ENCODE measurements at regions not wholly inside any gene's neighbourhood (a gene's known extent, or its start where the extent isn't known, plus 50 kb on each side); places are given as distances from the start of the nearest gene placed in this dataset.
"Not testable (repeated sequence)": the region's sequence is repeated elsewhere in the genome, so short reads cannot be mapped to it uniquely, and the experiment has no call there.

- not testable (repeated sequence) for DNase-seq (ENCODE audit: low read depth)
These were observed 66.2 kb downstream of the SYT15 start for GRCh38 chr10:46645110-46645509.

DNA sequence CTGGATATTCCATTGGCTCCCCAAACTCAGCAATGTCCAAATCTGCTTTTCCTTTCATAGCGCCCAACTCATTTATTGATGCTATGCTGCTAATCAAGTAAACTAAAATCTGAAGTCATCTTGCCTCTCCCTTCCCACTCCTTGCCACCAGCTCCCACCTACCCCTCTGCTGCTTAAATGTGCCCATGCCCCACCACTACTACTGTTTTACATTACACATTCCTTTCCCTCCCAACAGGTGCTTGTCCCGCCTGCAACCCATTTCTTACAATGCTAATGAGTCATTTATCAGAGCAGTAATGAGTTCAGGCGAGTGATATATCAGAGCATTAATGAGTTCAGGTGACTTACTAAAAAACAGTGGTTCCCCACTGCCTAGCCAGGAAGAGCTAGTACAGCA is 67.2 kb downstream of the SYT15 start:
- not testable (repeated sequence) for DNase-seq (ENCODE audit: low read depth)

- not testable (repeated sequence) for DNase-seq (ENCODE audit: low read depth)
These were observed 72.0 kb downstream of the SYT15 start for GRCh38 chr10:46650967-46651366.

- not testable (repeated sequence) for DNase-seq (ENCODE audit: low read depth)
These were observed 78.5 kb downstream of the SYT15 start for GRCh38 chr10:46657437-46657836.

DNA sequence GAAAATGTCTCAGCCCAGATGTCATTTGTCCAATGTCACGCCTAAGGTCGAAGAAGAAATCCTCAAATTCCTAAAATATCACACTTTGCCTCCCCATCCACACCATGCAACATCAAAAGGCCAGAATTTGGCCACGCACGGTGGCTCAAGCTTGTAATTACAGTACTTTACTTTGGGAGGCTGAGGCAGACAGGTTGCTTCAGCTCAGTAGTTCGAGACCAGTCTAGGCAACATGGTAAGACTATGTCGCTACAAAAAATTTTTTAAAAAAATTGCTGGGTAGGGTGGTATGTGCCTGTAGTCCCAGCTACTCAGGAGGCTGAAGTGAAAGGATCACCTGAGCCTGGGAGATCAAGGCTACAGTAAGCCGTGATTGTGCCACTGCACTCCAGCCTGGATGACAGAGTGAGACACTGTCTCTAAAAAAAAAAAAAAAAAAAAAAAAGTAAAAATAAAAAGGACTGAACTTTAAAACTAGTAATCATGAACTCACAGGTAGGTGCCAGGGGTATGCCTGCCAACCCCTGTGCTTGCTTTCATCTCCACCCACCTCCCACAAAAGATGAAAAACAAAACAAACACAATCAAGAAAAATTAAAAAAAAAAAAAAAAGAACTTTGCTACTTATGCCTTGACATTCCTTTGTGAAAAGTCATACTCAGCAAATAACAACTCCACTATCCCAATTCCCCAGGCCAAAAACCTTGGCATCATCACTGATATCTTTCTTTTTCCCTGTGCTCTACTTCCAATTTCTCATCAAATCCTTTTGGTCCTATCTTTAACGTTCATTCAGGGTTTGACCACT is 81.3 kb downstream of the SYT15 start:
- DNase-seq (ENCODE audit: low read depth) = not testable (repeated sequence)

DNA sequence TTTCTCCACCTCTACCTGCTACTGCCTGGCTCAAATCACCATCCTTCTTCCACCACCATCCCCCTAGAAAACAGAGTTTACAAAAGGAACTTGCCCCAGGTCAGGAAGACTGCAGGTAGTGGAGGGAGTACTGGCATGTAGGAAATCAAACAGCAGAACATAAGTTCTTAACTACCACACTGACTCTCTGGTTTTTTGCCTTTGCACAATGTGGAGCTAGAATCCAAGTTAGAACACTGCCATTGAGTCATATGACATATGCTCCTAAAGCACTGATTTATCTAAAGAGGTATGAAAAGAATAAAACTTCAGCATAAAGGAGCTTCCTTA is 81.9 kb downstream of the SYT15 start:
- DNase-seq (ENCODE audit: low read depth) = not testable (repeated sequence)

DNA sequence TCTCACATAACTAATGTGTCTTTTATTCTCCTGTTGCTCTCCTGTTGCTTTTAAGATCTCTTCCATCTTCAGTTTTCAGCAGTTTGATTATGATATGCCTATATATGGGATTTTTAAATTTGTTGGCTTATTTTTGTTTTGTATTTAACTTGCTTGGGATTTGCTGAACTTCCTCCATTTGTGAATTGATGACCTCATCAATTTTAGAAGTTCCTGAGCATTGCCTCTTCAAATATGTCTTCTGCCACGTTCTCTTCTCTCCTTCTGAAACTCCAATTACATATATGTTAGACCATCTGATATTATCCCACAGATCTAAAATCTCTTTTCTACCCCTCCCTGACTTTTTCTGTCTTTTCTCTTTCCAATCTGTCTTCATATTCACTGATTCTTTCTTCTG is 86.6 kb downstream of the SYT15 start:
- DNase-seq (ENCODE audit: low read depth) = not testable (repeated sequence)

DNA sequence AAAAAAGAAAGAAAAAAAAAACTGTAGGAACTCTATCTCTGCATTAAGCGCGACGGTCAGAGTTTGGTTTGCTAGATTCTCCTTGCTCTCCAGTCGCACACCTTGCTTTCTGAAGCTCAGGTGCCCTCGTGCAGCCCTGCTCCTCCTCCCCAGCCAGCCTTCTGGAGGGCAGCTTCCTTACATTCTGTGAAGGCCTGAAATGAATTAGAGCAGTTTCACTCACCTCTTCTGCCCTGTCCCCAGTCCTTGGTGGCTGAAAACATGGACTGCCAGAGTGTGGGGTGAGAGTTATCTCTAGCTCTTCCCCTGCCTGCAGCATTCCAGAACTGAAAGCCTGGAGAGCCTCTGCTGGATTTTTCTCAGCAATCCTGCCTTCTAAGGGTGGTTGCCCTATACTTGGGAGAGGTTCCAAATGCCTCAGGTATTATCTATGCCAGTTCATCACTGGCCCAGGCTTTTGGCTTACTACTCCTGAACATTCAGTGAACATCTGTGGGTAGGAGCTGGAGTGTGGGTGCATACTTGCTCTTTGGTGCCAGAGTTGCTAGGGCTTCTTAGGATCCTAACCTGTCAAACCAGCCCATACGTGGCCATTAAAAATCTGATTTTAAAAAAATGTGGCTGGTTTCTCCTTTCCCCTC is 89.5 kb downstream of the SYT15 start:
- not testable (repeated sequence) for DNase-seq (ENCODE audit: low read depth)

GRCh38 chr10:46677836-46678435 is 99.0 kb downstream of the SYT15 start:
- not testable (repeated sequence) for DNase-seq (ENCODE audit: low read depth)

- not testable (repeated sequence) for DNase-seq (ENCODE audit: low read depth)
These were observed 112.5 kb downstream of the SYT15 start for GRCh38 chr10:46691397-46691796.

DNA sequence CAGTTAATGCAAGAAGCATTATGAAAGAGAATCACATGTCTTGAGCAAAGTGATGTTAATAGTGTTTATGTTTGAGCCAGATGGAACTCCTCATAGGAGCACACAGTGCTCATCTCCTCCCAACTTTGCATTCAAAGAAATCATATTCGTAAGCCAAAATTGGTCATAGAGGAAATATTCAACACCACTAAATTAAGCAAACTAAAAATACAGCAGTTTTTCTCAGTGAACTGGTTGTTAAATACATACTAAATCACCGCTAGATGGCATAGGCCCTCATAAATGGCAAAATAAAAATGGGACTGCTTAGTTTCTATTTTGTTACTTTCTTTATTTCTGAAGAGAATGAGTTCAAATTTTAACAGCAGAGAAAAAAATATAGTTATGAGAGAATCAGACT is 114.3 kb downstream of the SYT15 start:
- not testable (repeated sequence) for DNase-seq (ENCODE audit: low read depth)

DNA sequence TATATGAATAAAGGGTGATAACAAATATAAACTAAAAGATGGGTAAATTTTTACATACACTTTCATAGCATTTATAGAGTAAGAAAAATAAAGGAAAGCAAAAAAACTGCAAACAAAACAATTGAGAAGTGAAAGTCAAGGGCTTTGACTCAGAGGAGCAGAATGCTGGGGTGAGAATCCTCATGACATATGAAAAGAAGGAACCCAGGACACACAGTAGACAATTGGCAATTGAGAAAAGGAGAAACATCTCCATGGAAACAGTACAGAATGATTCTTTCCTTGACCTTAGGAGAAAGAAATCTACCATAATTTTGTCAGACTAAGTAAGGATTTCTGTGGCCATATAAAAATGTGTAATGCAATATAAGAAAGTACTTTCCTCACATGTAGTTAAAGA is 138.3 kb downstream of the SYT15 start:
- not testable (repeated sequence) for DNase-seq (ENCODE audit: low read depth)

- DNase-seq (ENCODE audit: low read depth) = not testable (repeated sequence)
These were observed 139.1 kb downstream of the SYT15 start for GRCh38 chr10:46718014-46718413.

DNA sequence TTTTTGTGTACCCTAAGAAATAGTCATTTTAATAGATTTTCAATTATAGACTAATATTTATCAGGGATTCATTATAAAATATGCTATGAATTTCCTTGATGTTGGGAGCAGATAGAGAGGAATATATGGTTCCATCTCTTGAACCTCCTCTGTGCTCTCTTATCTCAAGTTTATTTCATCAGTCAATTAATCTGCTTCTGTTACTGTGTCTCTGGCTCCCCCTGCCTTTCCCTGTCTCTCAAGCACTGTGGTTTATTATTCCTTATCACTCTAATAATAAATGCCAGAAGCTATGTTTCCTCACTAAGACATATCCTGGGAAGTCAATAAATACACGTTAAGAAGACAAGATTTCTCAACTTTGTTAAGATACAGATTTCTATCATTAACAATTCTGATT is 141.5 kb downstream of the SYT15 start:
- not testable (repeated sequence) for DNase-seq (ENCODE audit: low read depth)

- not testable (repeated sequence) for DNase-seq (ENCODE audit: low read depth)
These were observed 142.0 kb downstream of the SYT15 start for GRCh38 chr10:46720811-46721518.

- DNase-seq (ENCODE audit: low read depth) = not testable (repeated sequence)
These were observed 145.3 kb downstream of the SYT15 start for GRCh38 chr10:46724258-46724657.

- not testable (repeated sequence) for DNase-seq (ENCODE audit: low read depth)
These were observed 149.4 kb downstream of the SYT15 start for GRCh38 chr10:46728359-46728758.

GRCh38 chr10:46730729-46731128 is 151.8 kb downstream of the SYT15 start:
- not testable (repeated sequence) for DNase-seq (ENCODE audit: low read depth)

GRCh38 chr10:46733635-46734261 is 154.8 kb downstream of the SYT15 start:
- not testable (repeated sequence) for DNase-seq (ENCODE audit: low read depth)

- not testable (repeated sequence) for DNase-seq (ENCODE audit: low read depth)
These were observed 155.3 kb downstream of the SYT15 start for GRCh38 chr10:46734262-46734642.

DNA sequence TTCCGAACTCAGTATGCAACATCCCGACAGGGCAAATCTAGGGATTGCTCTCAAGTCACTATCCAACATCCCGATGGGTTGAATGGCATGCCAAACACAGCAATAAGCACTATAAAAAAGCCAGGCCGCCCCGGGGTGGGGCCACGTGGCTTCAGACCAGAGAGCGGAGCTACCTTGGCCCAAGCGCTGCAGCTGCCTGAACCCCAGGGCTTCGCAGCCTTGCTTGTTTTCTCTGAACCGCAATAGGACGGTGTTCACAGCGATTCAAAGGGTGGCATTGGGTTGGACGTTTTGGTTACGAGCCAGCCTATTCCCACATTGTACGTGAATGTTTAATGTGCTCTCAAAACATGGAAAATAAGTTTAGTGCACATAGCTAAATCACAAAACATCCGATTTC is 161.0 kb downstream of the SYT15 start:
- DNase-seq (ENCODE audit: low read depth) = not testable (repeated sequence)

- DNase-seq (ENCODE audit: low read depth) = not testable (repeated sequence)
These were observed 161.4 kb downstream of the SYT15 start for GRCh38 chr10:46740368-46740767.
